Left ventricle myocardium inferior (tissue), 1 donor: ENCODE measurements at regions not wholly inside any gene's neighbourhood (a gene's known extent, or its start where the extent isn't known, plus 50 kb on each side); places are given as distances from the start of the nearest gene placed in this dataset.

Experiments
- DNase-seq: peaks from one replicate; pipeline ENCODE4 v3.0.0-alpha.2; 2020
- H3K27ac ChIP-seq: fragments of 200-600 bp; replicated peaks from 2 replicates; pipeline ENCODE4 v1.8.0; 2021
- H3K27me3 ChIP-seq: fragments of 200-600 bp; 2 replicates; pipeline ENCODE4 v1.8.0; 2021; ENCODE audit warnings: low read depth
- H3K36me3 ChIP-seq: fragments of 200-600 bp; 2 replicates; pipeline ENCODE4 v1.8.0; 2021
- H3K4me1 ChIP-seq: fragments of 200-600 bp; 2 replicates; pipeline ENCODE4 v1.8.0; 2021
- H3K4me3 ChIP-seq: fragments of 200-600 bp; 2 replicates; pipeline ENCODE4 v1.8.0; 2021; ENCODE audit warnings: mild to moderate bottlenecking, moderate library complexity
- H3K9me3 ChIP-seq: fragments of 200-600 bp; replicated peaks from 2 replicates; pipeline ENCODE4 v1.8.0; 2021
- CTCF ChIP-seq: fragments of 200-600 bp; IDR thresholded peaks from 2 replicates; pipeline ENCODE4 v1.8.0; 2021; ENCODE audit warnings: antibody characterized with exemption, mild to moderate bottlenecking, borderline replicate concordance
- intact Hi-C: fragments of 100-400 bp; cut with micrococcal nuclease; formaldehyde crosslinking; loops from one replicate; pipeline ENCODE4 v1.11.0; 2022
- donor health status: DM: no; HTN: yes; CAD: no; lungs with severe emphysema.

- Histone ChIP-seq H3K4me3 (no peak overlapping the region), H3K4me1 (peaks cover 42% of the 10 kb centered on the region), H3K27ac (peak overlapping the region; percentile 80), H3K27me3 (no peaks in the 10 kb centered on the region), H3K9me3 (no peaks in the 10 kb centered on the region), H3K36me3 (no peaks in the 10 kb centered on the region)
- intact Hi-C loops: no loop called here
- peak; percentile 24 for TF ChIP-seq CTCF
- DNase-seq: no peak
Observed at GRCh38 chr7:46932676-46933424, 649.1 kb downstream of the TNS3 start.

GRCh38 chr7:46932306-46932675, 649.6 kb downstream of the TNS3 start:
- Histone ChIP-seq H3K4me3 (no peak overlapping the region), H3K27ac (peak overlapping the region; percentile 80), H3K27me3 (no peaks in the 10 kb centered on the region), H3K9me3 (no peaks in the 10 kb centered on the region), H3K36me3 (no peaks in the 10 kb centered on the region), H3K4me1 (peaks cover 38% of the 10 kb centered on the region)
- intact Hi-C loops: no loop called here
- DNase-seq: no peak
- TF ChIP-seq CTCF: no peak

GRCh38 chr7:46930366-46930765, 651.5 kb downstream of the TNS3 start:
- TF ChIP-seq CTCF: no peak
- Histone ChIP-seq H3K9me3 (peaks cover under 1% of the 10 kb centered on the region), H3K4me1 (peaks cover 38% of the 10 kb centered on the region), H3K4me3 (no peak overlapping the region), H3K27me3 (no peaks in the 10 kb centered on the region), H3K36me3 (no peaks in the 10 kb centered on the region), H3K27ac (no peak overlapping the region)
- intact Hi-C loops: no loop called here
- no peak for DNase-seq

GRCh38 chr7:46929359-46929758, 652.6 kb downstream of the TNS3 start:
- intact Hi-C loops: no loop called here
- no peak overlapping the region for H3K4me3 ChIP-seq
- peaks cover 8% of the 10 kb centered on the region for H3K9me3 ChIP-seq
- no peaks in the 10 kb centered on the region for H3K27me3 ChIP-seq
- DNase-seq: no peak
- no peak for TF ChIP-seq CTCF
- H3K36me3 ChIP-seq: no peaks in the 10 kb centered on the region
- no peak overlapping the region for H3K27ac ChIP-seq
- peaks cover 34% of the 10 kb centered on the region for H3K4me1 ChIP-seq

- TF ChIP-seq CTCF: no peak
- H3K9me3 ChIP-seq: peaks cover 11% of the 10 kb centered on the region
- H3K4me1 ChIP-seq: peaks cover 28% of the 10 kb centered on the region
- no peak overlapping the region for H3K4me3 ChIP-seq
- intact Hi-C loops: no loop called here
- no peaks in the 10 kb centered on the region for H3K27me3 ChIP-seq
- H3K27ac ChIP-seq: no peak overlapping the region
- H3K36me3 ChIP-seq: no peaks in the 10 kb centered on the region
- DNase-seq: no peak
Observed at GRCh38 chr7:46928719-46929118, 653.2 kb downstream of the TNS3 start.
